Prostate gland (tissue), 2 donors: ENCODE measurements at regions not wholly inside any gene's neighbourhood (a gene's known extent, or its start where the extent isn't known, plus 50 kb on each side); places are given as distances from the start of the nearest gene placed in this dataset.

Experiments
- DNase-seq: peaks from one replicate; pipeline ENCODE4 v3.0.0-alpha.2; 2019; ENCODE audit warnings: low spot score
- H3K27ac ChIP-seq, 2 donors: fragments of 200-600 bp; sonication (generic); 2 replicates each; pipeline ENCODE4 v1.5.1; 2017 to 2019
- H3K27me3 ChIP-seq: fragments of 200-600 bp; sonication (generic); replicated peaks from 2 replicates; pipeline ENCODE4 v1.5.1; 2019; ENCODE audit not compliant: insufficient read depth
- H3K36me3 ChIP-seq, 2 donors: fragments of 200-600 bp; sonication (generic); 1 replicate in 1 of 2; 2 replicates in 1 of 2; pipeline versions ENCODE4 v1.5.1 to v1.8.1; 2017 to 2019
- H3K4me1 ChIP-seq: fragments of 200-600 bp; sonication (generic); replicated peaks from 2 replicates; pipeline ENCODE4 v1.5.1; 2019
- H3K4me3 ChIP-seq, 2 donors: fragments of 200-600 bp; sonication (generic); 2 replicates each; pipeline ENCODE4 v1.5.1; 2017 to 2019
- H3K9me3 ChIP-seq: fragments of 200-600 bp; sonication (generic); 2 replicates; pipeline ENCODE4 v1.5.1; 2017
- CTCF ChIP-seq, 4 experiments: fragments of 200-600 bp in 2 of 4; fragments of 450-650 bp in 2 of 4; sonication (generic) in 2 of 4; IDR thresholded peaks; 1 replicate in 3 of 4; 2 replicates in 1 of 4; pipeline ENCODE4 v1.5.1; 2016 to 2019; ENCODE audit warnings: antibody characterized with exemption in 4 of 4, mild to moderate bottlenecking in 2 of 4, moderate library complexity in 2 of 4
- POLR2A ChIP-seq: fragments of 450-650 bp; IDR thresholded peaks from one replicate; pipeline ENCODE4 v1.6.1; 2016; ENCODE audit warnings: antibody characterized with exemption, mild to moderate bottlenecking
- POLR2AphosphoS5 ChIP-seq: sonication (generic); formaldehyde crosslinking; IDR thresholded peaks from one replicate; pipeline ENCODE4 v1.6.1; 2017; ENCODE audit warnings: antibody characterized with exemption
- WGBS: methylation state at CpG from one replicate; pipeline ENCODE4 v1.1.5; 2018; 5-methylcytosine and 5-hydroxymethylcytosine counted together
- intact Hi-C: fragments of 100-400 bp; cut with DNase I; formaldehyde crosslinking; loops from one replicate; pipeline ENCODE4 v1.14.2; 2022

- H3K27ac ChIP-seq: no peak overlapping the region
- intact Hi-C loops: no loop called here
- H3K27me3 ChIP-seq: no peaks in the 10 kb centered on the region
- H3K4me1 ChIP-seq: no peaks in the 10 kb centered on the region
- no peak for DNase-seq
- H3K36me3 ChIP-seq: no peaks in the 10 kb centered on the region
- no peak for TF ChIP-seq POLR2AphosphoS5
- TF ChIP-seq POLR2A: no peak
- TF ChIP-seq CTCF (IDR thresholded peaks at IDR 0.05): no peak
- H3K4me3 ChIP-seq: no peak overlapping the region
- no peaks in the 10 kb centered on the region for H3K9me3 ChIP-seq
- 72% methylated on average over 6 of the region's 6 CpGs for WGBS
Measured at GRCh38 chr21:23008601-23009202, 2010.5 kb downstream of the NCAM2 start.

GRCh38 chr21:23009360-23009759 is 2011.2 kb downstream of the NCAM2 start:
- Histone ChIP-seq H3K9me3 (no peaks in the 10 kb centered on the region), H3K27me3 (no peaks in the 10 kb centered on the region), H3K36me3 (no peaks in the 10 kb centered on the region), H3K4me3 (no peak overlapping the region), H3K27ac (no peak overlapping the region), H3K4me1 (no peaks in the 10 kb centered on the region)
- no peak for DNase-seq
- TF ChIP-seq POLR2AphosphoS5: no peak
- no peak for TF ChIP-seq POLR2A
- no peak for TF ChIP-seq CTCF (IDR thresholded peaks at IDR 0.05)
- intact Hi-C loops: no loop called here
- WGBS: 38% methylated on average over 3 of the region's 3 CpGs

- intact Hi-C loops: no loop called here
- TF ChIP-seq POLR2A (no peak), CTCF (IDR thresholded peaks at IDR 0.05) (no peak), POLR2AphosphoS5 (no peak)
Measured at GRCh38 chr21:23014021-23014420, 2015.8 kb downstream of the NCAM2 start.

GRCh38 chr21:23016617-23017016 is 2018.4 kb downstream of the NCAM2 start:
- TF ChIP-seq POLR2A: no peak
- TF ChIP-seq CTCF (IDR thresholded peaks at IDR 0.05): no peak
- TF ChIP-seq POLR2AphosphoS5: no peak
- H3K4me3 ChIP-seq: no peak overlapping the region
- H3K27me3 ChIP-seq: no peaks in the 10 kb centered on the region
- 64% methylated on average over 4 of the region's 4 CpGs for WGBS
- no peaks in the 10 kb centered on the region for H3K36me3 ChIP-seq
- no peaks in the 10 kb centered on the region for H3K9me3 ChIP-seq
- H3K4me1 ChIP-seq: no peaks in the 10 kb centered on the region
- no peak for DNase-seq
- intact Hi-C loops: no loop called here
- H3K27ac ChIP-seq: no peak overlapping the region

More at GRCh38 chr21:23014021-23014420, 2015.8 kb downstream of the NCAM2 start:
- Histone ChIP-seq H3K9me3 (no peaks in the 10 kb centered on the region), H3K27me3 (no peaks in the 10 kb centered on the region), H3K4me1 (no peaks in the 10 kb centered on the region), H3K36me3 (no peaks in the 10 kb centered on the region), H3K4me3 (no peak overlapping the region), H3K27ac (no peak overlapping the region)
- DNase-seq: no peak
- 70% methylated on average over 4 of the region's 4 CpGs for WGBS

GRCh38 chr21:23017989-23018388 is 2019.8 kb downstream of the NCAM2 start:
- Histone ChIP-seq H3K36me3 (no peaks in the 10 kb centered on the region), H3K4me3 (no peak overlapping the region), H3K4me1 (no peaks in the 10 kb centered on the region), H3K27me3 (no peaks in the 10 kb centered on the region), H3K27ac (no peak overlapping the region), H3K9me3 (no peaks in the 10 kb centered on the region)
- intact Hi-C loops: no loop called here
- TF ChIP-seq CTCF (IDR thresholded peaks at IDR 0.05): no peak
- TF ChIP-seq POLR2AphosphoS5: no peak
- TF ChIP-seq POLR2A: no peak
- no peak for DNase-seq
